HepG2 (cell line): ENCODE measurements at regions not wholly inside any gene's neighbourhood (a gene's known extent, or its start where the extent isn't known, plus 50 kb on each side); places are given as distances from the start of the nearest gene placed in this dataset.
A peak's percentile ranks its signal among the peaks of the same experiment; 100 is the strongest.

Source experiments
- DR1 ChIP-seq: sonication (generic); formaldehyde crosslinking; IDR thresholded peaks from 2 replicates; pipeline ENCODE4 v1.8.0; 2021; ENCODE audit warnings: mild to moderate bottlenecking, missing genetic modification reagents, inconsistent platforms
- EP300 ChIP-seq, 3 experiments: sonication (generic) in 1 of 3; formaldehyde crosslinking in 1 of 3; IDR thresholded peaks; 2 replicates each; pipeline versions ENCODE4 v1.5.1 to v1.6.1; 2011 to 2020; ENCODE audit warnings: low read depth in 2 of 3, low read length in 2 of 3, borderline replicate concordance in 1 of 3, improper control_type of control experiment in 1 of 3, mild to moderate bottlenecking in 1 of 3, missing genetic modification reagents in 1 of 3, moderate library complexity in 1 of 3
- GTF3A ChIP-seq: sonication (generic); formaldehyde crosslinking; conservative IDR thresholded peaks from 2 replicates; pipeline ENCODE4 v1.4.0; 2020; ENCODE audit warnings: mild to moderate bottlenecking, missing genetic modification reagents
- HOXA9 ChIP-seq: sonication (generic); formaldehyde crosslinking; IDR thresholded peaks from 2 replicates; pipeline ENCODE4 v1.8.1; 2022; ENCODE audit warnings: missing genetic modification reagents, mild to moderate bottlenecking, moderate library complexity, borderline replicate concordance
- PHB2 ChIP-seq: fragments of 450-650 bp; IDR thresholded peaks from 2 replicates; pipeline ENCODE4 v1.6.1; 2018; ENCODE audit not compliant: partially characterized antibody
- PITX1 ChIP-seq: sonication (generic); formaldehyde crosslinking; IDR thresholded peaks from 2 replicates; pipeline ENCODE4 v1.5.1; 2020; ENCODE audit warnings: mild to moderate bottlenecking, missing genetic modification reagents
- SYNCRIP ChIP-seq: fragments of 200-400 bp; formaldehyde crosslinking; IDR thresholded peaks from 2 replicates; pipeline ENCODE4 v1.6.1; 2018; ENCODE audit warnings: mild to moderate bottlenecking, low read depth, low read length; ENCODE audit not compliant: insufficient read depth
- ZNF207 ChIP-seq: fragments of 450-650 bp; IDR thresholded peaks from 2 replicates; pipeline ENCODE4 v1.6.1; 2016; ENCODE audit warnings: antibody characterized with exemption, borderline replicate concordance
- ZNF253 ChIP-seq: sonication (generic); formaldehyde crosslinking; IDR thresholded peaks from 2 replicates; pipeline ENCODE4 v1.8.0; 2022; ENCODE audit warnings: mild to moderate bottlenecking, missing genetic modification reagents, borderline replicate concordance
- ZNF547 ChIP-seq: sonication (generic); formaldehyde crosslinking; IDR thresholded peaks from 2 replicates; pipeline ENCODE4 v1.5.1; 2020; ENCODE audit warnings: mild to moderate bottlenecking, missing genetic modification reagents
- ZNF761 ChIP-seq: sonication (generic); formaldehyde crosslinking; conservative IDR thresholded peaks from 2 replicates; pipeline ENCODE4 v1.4.0; 2020; ENCODE audit warnings: mild to moderate bottlenecking, missing genetic modification reagents
- TF ChIP-seq, protein P1 (sequence below): sonication (generic); formaldehyde crosslinking; IDR thresholded peaks from 2 replicates; pipeline ENCODE4 v1.4.0; 2020; ENCODE audit warnings: missing genetic modification reagents
- TF ChIP-seq, protein P2 (sequence below): sonication (generic); formaldehyde crosslinking; IDR thresholded peaks from 2 replicates; pipeline ENCODE4 v1.4.0; 2020; ENCODE audit warnings: missing genetic modification reagents
- TF ChIP-seq, protein P3 (sequence below): IDR thresholded peaks from 2 replicates; pipeline ENCODE4 v1.6.1; 2012; ENCODE audit warnings: low read depth, low read length, improper control_type of control experiment
- TF ChIP-seq, protein P4 (sequence below): sonication (generic); formaldehyde crosslinking; IDR thresholded peaks from 2 replicates; pipeline ENCODE4 v1.5.0; 2020; ENCODE audit warnings: missing genetic modification reagents
- TF ChIP-seq, protein P5 (sequence below): sonication (generic); formaldehyde crosslinking; conservative IDR thresholded peaks from 2 replicates; pipeline ENCODE4 v1.8.1; 2023; ENCODE audit warnings: missing genetic modification reagents

DNA sequence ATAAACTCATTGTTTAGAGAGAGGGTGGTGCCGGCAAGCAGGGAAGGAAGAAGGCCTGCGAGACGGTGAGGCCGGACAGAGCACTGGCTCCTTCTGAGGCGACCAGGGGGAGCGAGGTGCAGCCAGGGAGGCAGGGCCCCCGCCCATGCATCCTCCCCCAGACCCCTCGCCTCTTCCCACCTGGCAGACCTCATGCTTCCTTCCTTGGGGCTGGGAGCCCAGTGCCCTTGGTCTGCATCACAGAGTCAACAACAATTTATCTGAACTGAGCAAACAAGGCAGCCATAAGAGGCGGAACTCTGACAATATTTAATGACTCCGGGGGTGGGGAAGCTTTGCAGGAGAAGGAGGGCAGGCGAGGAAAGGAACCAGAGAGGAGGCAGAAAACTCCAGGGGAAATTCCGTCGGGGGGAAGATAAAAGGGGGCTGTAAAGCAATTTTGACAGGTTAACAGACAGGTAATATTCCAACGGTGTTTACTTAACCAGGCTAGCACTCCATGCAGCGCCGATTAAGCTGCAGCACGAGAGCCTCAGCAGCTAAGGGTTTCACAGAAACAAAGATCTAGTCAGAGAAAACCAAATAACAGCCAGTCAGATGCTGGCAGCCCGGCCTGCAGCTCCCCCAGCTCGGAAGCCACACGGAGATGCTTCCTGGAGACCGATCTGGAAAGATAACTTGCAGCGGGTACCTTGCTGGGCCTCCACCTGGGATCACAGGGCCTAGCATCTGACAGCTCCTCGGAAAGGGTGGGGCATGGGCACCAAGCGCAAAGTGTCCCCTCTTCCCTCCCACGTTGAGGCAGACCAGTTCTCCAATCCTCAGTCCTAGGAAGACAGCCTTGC lies 398.2 kb downstream of the SOX9 start (continued):
- TF ChIP-seq, protein P1, sequence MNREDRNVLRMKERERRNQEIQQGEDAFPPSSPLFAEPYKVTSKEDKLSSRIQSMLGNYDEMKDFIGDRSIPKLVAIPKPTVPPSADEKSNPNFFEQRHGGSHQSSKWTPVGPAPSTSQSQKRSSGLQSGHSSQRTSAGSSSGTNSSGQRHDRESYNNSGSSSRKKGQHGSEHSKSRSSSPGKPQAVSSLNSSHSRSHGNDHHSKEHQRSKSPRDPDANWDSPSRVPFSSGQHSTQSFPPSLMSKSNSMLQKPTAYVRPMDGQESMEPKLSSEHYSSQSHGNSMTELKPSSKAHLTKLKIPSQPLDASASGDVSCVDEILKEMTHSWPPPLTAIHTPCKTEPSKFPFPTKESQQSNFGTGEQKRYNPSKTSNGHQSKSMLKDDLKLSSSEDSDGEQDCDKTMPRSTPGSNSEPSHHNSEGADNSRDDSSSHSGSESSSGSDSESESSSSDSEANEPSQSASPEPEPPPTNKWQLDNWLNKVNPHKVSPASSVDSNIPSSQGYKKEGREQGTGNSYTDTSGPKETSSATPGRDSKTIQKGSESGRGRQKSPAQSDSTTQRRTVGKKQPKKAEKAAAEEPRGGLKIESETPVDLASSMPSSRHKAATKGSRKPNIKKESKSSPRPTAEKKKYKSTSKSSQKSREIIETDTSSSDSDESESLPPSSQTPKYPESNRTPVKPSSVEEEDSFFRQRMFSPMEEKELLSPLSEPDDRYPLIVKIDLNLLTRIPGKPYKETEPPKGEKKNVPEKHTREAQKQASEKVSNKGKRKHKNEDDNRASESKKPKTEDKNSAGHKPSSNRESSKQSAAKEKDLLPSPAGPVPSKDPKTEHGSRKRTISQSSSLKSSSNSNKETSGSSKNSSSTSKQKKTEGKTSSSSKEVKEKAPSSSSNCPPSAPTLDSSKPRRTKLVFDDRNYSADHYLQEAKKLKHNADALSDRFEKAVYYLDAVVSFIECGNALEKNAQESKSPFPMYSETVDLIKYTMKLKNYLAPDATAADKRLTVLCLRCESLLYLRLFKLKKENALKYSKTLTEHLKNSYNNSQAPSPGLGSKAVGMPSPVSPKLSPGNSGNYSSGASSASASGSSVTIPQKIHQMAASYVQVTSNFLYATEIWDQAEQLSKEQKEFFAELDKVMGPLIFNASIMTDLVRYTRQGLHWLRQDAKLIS (CRISPR knock-in tag) = no peak
- no peak for TF ChIP-seq ZNF761 (CRISPR knock-in tag)
- no peak for TF ChIP-seq PHB2
- TF ChIP-seq ZNF207 = no peak
- TF ChIP-seq, protein P2, sequence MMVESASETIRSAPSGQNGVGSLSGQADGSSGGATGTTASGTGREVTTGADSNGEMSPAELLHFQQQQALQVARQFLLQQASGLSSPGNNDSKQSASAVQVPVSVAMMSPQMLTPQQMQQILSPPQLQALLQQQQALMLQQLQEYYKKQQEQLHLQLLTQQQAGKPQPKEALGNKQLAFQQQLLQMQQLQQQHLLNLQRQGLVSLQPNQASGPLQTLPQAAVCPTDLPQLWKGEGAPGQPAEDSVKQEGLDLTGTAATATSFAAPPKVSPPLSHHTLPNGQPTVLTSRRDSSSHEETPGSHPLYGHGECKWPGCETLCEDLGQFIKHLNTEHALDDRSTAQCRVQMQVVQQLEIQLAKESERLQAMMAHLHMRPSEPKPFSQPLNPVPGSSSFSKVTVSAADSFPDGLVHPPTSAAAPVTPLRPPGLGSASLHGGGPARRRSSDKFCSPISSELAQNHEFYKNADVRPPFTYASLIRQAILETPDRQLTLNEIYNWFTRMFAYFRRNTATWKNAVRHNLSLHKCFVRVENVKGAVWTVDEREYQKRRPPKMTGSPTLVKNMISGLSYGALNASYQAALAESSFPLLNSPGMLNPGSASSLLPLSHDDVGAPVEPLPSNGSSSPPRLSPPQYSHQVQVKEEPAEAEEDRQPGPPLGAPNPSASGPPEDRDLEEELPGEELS (CRISPR knock-in tag) = peak; percentile 92
- no peak; the same call in 1 of the 2 replicates for TF ChIP-seq ZNF253 (CRISPR knock-in tag)
- TF ChIP-seq, protein P3, sequence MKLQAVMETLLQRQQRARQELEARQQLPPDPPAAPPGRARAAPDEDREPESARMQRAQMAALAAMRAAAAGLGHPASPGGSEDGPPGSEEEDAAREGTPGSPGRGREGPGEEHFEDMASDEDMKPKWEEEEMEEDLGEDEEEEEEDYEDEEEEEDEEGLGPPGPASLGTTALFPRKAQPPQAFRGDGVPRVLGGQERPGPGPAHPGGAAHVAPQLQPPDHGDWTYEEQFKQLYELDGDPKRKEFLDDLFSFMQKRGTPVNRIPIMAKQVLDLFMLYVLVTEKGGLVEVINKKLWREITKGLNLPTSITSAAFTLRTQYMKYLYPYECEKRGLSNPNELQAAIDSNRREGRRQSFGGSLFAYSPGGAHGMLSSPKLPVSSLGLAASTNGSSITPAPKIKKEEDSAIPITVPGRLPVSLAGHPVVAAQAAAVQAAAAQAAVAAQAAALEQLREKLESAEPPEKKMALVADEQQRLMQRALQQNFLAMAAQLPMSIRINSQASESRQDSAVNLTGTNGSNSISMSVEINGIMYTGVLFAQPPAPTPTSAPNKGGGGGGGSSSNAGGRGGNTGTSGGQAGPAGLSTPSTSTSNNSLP = peak; percentile 94
- no peak for TF ChIP-seq HOXA9
- TF ChIP-seq PITX1 (CRISPR knock-in tag) = peak; percentile 93
- TF ChIP-seq SYNCRIP = no peak
- TF ChIP-seq, protein P4, sequence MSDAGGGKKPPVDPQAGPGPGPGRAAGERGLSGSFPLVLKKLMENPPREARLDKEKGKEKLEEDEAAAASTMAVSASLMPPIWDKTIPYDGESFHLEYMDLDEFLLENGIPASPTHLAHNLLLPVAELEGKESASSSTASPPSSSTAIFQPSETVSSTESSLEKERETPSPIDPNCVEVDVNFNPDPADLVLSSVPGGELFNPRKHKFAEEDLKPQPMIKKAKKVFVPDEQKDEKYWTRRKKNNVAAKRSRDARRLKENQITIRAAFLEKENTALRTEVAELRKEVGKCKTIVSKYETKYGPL (CRISPR knock-in tag) = no peak
- TF ChIP-seq EP300 (IDR thresholded peaks at IDR 0.05; ENCODE audit: low read depth in 2 of 2, low read length in 2 of 2) = peak; percentile 65 to 95; a peak in 3 of 4 replicates
- peak; percentile 89 for TF ChIP-seq EP300 (CRISPR knock-in tag; IDR thresholded peaks at IDR 0.05; ENCODE audit: borderline replicate concordance)
- TF ChIP-seq, protein P5, sequence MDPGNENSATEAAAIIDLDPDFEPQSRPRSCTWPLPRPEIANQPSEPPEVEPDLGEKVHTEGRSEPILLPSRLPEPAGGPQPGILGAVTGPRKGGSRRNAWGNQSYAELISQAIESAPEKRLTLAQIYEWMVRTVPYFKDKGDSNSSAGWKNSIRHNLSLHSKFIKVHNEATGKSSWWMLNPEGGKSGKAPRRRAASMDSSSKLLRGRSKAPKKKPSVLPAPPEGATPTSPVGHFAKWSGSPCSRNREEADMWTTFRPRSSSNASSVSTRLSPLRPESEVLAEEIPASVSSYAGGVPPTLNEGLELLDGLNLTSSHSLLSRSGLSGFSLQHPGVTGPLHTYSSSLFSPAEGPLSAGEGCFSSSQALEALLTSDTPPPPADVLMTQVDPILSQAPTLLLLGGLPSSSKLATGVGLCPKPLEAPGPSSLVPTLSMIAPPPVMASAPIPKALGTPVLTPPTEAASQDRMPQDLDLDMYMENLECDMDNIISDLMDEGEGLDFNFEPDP (CRISPR knock-in tag) = 0 out of 2 replicates have a peak, but pooled peaks have one; percentile 66
- no peak for TF ChIP-seq GTF3A (CRISPR knock-in tag)
- peak; percentile 29; the same call in 1 of the 2 replicates for TF ChIP-seq ZNF547 (CRISPR knock-in tag)
- TF ChIP-seq DR1 (CRISPR knock-in tag) = no peak
